ENCODE measurements at regions not wholly inside any gene's neighbourhood (a gene's known extent, or its start where the extent isn't known, plus 50 kb on each side); places are given as distances from the start of the nearest gene placed in this dataset.

DNA sequence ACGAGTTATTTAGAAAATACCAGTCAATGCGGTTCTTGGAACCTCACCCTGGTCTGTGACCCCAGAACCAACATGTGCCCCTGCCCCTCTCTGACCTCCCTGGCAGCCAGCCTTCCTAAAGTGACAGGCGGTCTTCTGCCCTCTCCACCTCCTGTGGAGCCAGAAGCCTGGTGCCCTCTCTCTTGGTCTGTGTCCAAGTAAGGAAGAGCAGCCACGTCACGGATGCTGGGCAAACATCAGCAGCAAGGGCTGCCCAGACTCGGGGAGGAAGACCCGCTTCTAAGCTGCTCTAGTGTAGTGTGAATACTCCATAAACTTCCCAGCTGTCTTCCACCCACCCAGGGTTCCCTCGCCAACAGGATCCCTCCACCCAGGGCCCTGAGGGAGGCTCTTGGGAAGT lies 272.4 kb downstream of the BMP7 start:
- Histone ChIP-seq H3K4me3 (ENCODE audit: control insufficient read depth in 1 of 7, extremely low read depth in 1 of 7, insufficient read depth in 4 of 7, low read depth in 2 of 7, low read length in 6 of 7) (no peak overlapping the region), H3K36me3 (ENCODE audit: control insufficient read depth in 4 of 4, insufficient read depth in 4 of 4, low read length in 3 of 4) (no peaks in the 10 kb centered on the region), H3K27me3 (replicated peaks in 2 of 5; ENCODE audit: control insufficient read depth in 4 of 5, insufficient read depth in 5 of 5, low read length in 4 of 5) (peaks cover 0 to 18% (median 0%) of the 10 kb centered on the region in 5 experiments), H3K27ac (ENCODE audit: insufficient read depth in 1 of 2, low read depth in 1 of 2, low read length in 2 of 2, poor library complexity in 1 of 2, severe bottlenecking in 2 of 2) (no peak overlapping the region), H3K9me3 (ENCODE audit: control extremely low read depth in 1 of 5, control insufficient read depth in 4 of 5, insufficient read depth in 2 of 5, low read depth in 1 of 5, low read length in 4 of 5) (peaks cover 0 to 6% (median 2%) of the 10 kb centered on the region in 5 experiments), H3K4me1 (ENCODE audit: control extremely low read depth in 1 of 4, control insufficient read depth in 4 of 4, insufficient read depth in 4 of 4, low read length in 3 of 4) (no peaks in the 10 kb centered on the region)
- DNase-seq = no peak
- POLR2A ChIA-PET = no interaction called here
- CTCF ChIA-PET = interaction anchor here (1.4 to 2.3 kb wide), 3 partner anchors 11 to 443 kb away, joined by 3 to 14 read pairs (median 3); no protein-coding TSS in a partner anchor
- 94% methylated on average over 5 of the region's 8 CpGs for WGBS (ENCODE audit: insufficient coverage)

DNA sequence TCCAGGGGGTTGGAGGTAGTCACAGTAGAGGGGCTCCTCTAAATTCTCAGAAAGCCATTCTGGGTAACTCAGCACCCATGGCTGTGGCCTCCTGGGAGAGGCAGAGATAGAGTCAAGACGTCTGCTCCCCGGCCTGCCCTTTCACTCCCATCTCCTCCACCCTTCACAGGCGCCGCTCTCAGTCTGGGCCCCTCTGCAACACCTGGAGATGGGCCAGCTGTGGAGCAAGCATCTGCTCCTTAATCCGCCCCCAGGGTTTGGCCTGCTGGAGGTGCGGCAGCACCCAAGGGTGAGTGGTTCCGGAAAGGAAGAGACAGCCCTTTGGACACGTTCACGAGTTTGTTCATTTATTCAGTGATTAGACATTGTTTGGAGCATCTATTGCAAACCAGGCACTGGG lies 271.3 kb downstream of the BMP7 start:
- Histone ChIP-seq H3K4me1 (ENCODE audit: control extremely low read depth in 1 of 4, control insufficient read depth in 4 of 4, insufficient read depth in 4 of 4, low read length in 3 of 4) (no peaks in the 10 kb centered on the region), H3K36me3 (ENCODE audit: control insufficient read depth in 4 of 4, insufficient read depth in 4 of 4, low read length in 3 of 4) (no peaks in the 10 kb centered on the region), H3K27ac (ENCODE audit: insufficient read depth in 1 of 2, low read depth in 1 of 2, low read length in 2 of 2, poor library complexity in 1 of 2, severe bottlenecking in 2 of 2) (no peak overlapping the region), H3K9me3 (ENCODE audit: control extremely low read depth in 1 of 5, control insufficient read depth in 4 of 5, insufficient read depth in 2 of 5, low read depth in 1 of 5, low read length in 4 of 5) (peaks cover 0 to 10% (median 3%) of the 10 kb centered on the region in 5 experiments), H3K4me3 (ENCODE audit: control insufficient read depth in 1 of 7, extremely low read depth in 1 of 7, insufficient read depth in 4 of 7, low read depth in 2 of 7, low read length in 6 of 7) (no peak overlapping the region), H3K27me3 (replicated peaks in 2 of 5; ENCODE audit: control insufficient read depth in 4 of 5, insufficient read depth in 5 of 5, low read length in 4 of 5) (peaks cover 0 to 16% (median 0%) of the 10 kb centered on the region in 5 experiments)
- CTCF ChIA-PET = interaction anchor here (1.0 to 2.3 kb wide), 5 partner anchors 10 to 448 kb away, joined by 3 to 14 read pairs (median 3); no protein-coding TSS in a partner anchor
- DNase-seq = no peak
- 92% methylated on average over 5 of the region's 9 CpGs for WGBS (ENCODE audit: insufficient coverage)
- POLR2A ChIA-PET = no interaction called here

DNA sequence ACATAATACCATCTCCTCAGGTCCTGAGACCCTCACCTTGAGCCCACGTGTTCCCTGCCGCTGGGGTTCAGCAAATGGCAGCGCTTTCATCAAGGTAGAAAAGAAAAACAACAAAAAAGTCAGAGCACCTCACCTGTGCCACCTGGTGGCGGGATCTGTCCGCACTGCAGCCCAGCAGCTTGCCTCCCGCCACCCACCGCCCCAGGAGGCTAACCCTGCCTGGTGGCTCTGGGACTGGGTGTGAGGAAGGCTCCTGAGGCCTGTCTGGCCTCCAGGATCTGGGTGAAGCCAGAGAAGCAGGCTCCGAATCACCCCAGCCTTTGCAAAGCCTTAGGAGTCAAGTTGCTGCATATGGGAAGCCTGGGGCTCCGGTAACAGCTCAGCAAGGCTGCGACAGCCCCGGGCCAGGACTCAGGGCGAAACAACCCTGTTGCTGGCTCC lies 270.8 kb downstream of the BMP7 start:
- Histone ChIP-seq H3K4me3 (ENCODE audit: control insufficient read depth in 1 of 7, extremely low read depth in 1 of 7, insufficient read depth in 4 of 7, low read depth in 2 of 7, low read length in 6 of 7) (no peak overlapping the region), H3K27me3 (replicated peaks in 2 of 5; ENCODE audit: control insufficient read depth in 4 of 5, insufficient read depth in 5 of 5, low read length in 4 of 5) (peaks cover 0 to 13% (median 0%) of the 10 kb centered on the region in 5 experiments), H3K27ac (ENCODE audit: insufficient read depth in 1 of 2, low read depth in 1 of 2, low read length in 2 of 2, poor library complexity in 1 of 2, severe bottlenecking in 2 of 2) (no peak overlapping the region), H3K4me1 (ENCODE audit: control extremely low read depth in 1 of 4, control insufficient read depth in 4 of 4, insufficient read depth in 4 of 4, low read length in 3 of 4) (no peaks in the 10 kb centered on the region), H3K9me3 (ENCODE audit: control extremely low read depth in 1 of 5, control insufficient read depth in 4 of 5, insufficient read depth in 2 of 5, low read depth in 1 of 5, low read length in 4 of 5) (peaks cover 0 to 10% (median 3%) of the 10 kb centered on the region in 5 experiments), H3K36me3 (ENCODE audit: control insufficient read depth in 4 of 4, insufficient read depth in 4 of 4, low read length in 3 of 4) (no peaks in the 10 kb centered on the region)
- WGBS (ENCODE audit: insufficient coverage) = 65% methylated on average over 12 of the region's 12 CpGs
- ChIA-PET CTCF (interaction anchor here (1.0 to 2.3 kb wide), 5 partner anchors 9 to 449 kb away, joined by 3 to 14 read pairs (median 3); no protein-coding TSS in a partner anchor), POLR2A (no interaction called here)
- DNase-seq = peak in 2 of 3 donors; percentile 2 to 13

DNA sequence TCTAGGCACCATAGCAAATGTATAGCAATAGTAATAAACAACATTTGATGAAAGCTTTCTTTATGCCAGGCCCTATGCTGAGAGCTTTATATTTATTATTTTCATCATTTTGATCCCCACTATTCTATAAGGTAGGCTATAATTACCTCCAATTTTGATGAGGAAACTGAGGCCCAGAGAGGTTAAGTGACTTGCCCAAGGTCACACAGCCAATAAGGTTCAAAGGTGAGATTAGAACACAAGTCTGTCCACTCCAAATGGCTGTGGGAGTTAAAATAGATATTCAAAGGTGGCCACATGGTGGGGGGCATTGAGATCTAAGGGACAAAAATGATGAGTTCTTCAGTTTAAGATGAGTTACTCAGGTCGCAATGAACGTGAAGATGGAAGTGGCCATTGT lies 269.9 kb downstream of the BMP7 start:
- H3K36me3 ChIP-seq (ENCODE audit: control insufficient read depth in 4 of 4, insufficient read depth in 4 of 4, low read length in 3 of 4) = no peaks in the 10 kb centered on the region
- no peak overlapping the region for H3K27ac ChIP-seq (ENCODE audit: insufficient read depth in 1 of 2, low read depth in 1 of 2, low read length in 2 of 2, poor library complexity in 1 of 2, severe bottlenecking in 2 of 2)
- peaks cover 0 to 10% (median 3%) of the 10 kb centered on the region in 5 experiments for H3K9me3 ChIP-seq (ENCODE audit: control extremely low read depth in 1 of 5, control insufficient read depth in 4 of 5, insufficient read depth in 2 of 5, low read depth in 1 of 5, low read length in 4 of 5)
- ChIA-PET CTCF (interaction anchor here (1.0 to 1.5 kb wide), 2 partner anchors 445 to 446 kb away, joined by 4 to 5 read pairs; no protein-coding TSS in a partner anchor), POLR2A (no interaction called here)
- H3K4me1 ChIP-seq (ENCODE audit: control extremely low read depth in 1 of 4, control insufficient read depth in 4 of 4, insufficient read depth in 4 of 4, low read length in 3 of 4) = no peaks in the 10 kb centered on the region
- no peak overlapping the region for H3K4me3 ChIP-seq (ENCODE audit: control insufficient read depth in 1 of 7, extremely low read depth in 1 of 7, insufficient read depth in 4 of 7, low read depth in 2 of 7, low read length in 6 of 7)
- WGBS (ENCODE audit: insufficient coverage) = 94% methylated on average over 2 of the region's 2 CpGs
- peaks cover 0 to 9% (median 0%) of the 10 kb centered on the region in 5 experiments for H3K27me3 ChIP-seq (replicated peaks in 2 of 5; ENCODE audit: control insufficient read depth in 4 of 5, insufficient read depth in 5 of 5, low read length in 4 of 5)
- no peak for DNase-seq

DNA sequence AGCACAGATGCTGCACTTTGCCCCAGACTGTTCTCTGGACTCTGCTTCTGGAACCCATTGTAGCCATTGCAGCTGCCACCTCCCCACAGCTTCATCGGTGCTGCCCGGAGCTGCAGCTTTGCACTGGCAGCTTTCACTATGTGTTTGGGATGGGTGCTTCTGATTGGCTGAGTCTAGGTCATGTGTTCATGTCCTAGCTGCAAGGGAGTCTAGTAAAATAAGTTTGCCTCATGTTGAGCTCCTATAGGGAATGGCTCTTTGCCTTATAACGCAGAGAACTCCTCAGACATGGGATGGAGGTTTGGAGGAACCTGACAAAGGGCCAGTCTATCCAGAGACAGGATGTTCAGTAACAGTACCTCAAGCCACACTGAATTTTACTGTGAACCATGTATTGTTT lies 268.0 kb downstream of the BMP7 start:
- Histone ChIP-seq H3K4me1 (ENCODE audit: control extremely low read depth in 1 of 4, control insufficient read depth in 4 of 4, insufficient read depth in 4 of 4, low read length in 3 of 4) (no peaks in the 10 kb centered on the region), H3K27ac (ENCODE audit: insufficient read depth in 1 of 2, low read depth in 1 of 2, low read length in 2 of 2, poor library complexity in 1 of 2, severe bottlenecking in 2 of 2) (no peak overlapping the region), H3K36me3 (ENCODE audit: control insufficient read depth in 4 of 4, insufficient read depth in 4 of 4, low read length in 3 of 4) (no peaks in the 10 kb centered on the region), H3K4me3 (ENCODE audit: control insufficient read depth in 1 of 7, extremely low read depth in 1 of 7, insufficient read depth in 4 of 7, low read depth in 2 of 7, low read length in 6 of 7) (no peak overlapping the region), H3K27me3 (replicated peaks in 2 of 5; ENCODE audit: control insufficient read depth in 4 of 5, insufficient read depth in 5 of 5, low read length in 4 of 5) (peaks cover 0 to 13% (median 0%) of the 10 kb centered on the region in 5 experiments), H3K9me3 (ENCODE audit: control extremely low read depth in 1 of 5, control insufficient read depth in 4 of 5, insufficient read depth in 2 of 5, low read depth in 1 of 5, low read length in 4 of 5) (peaks cover 0 to 10% (median 3%) of the 10 kb centered on the region in 5 experiments)
- POLR2A ChIA-PET = no interaction called here
- CTCF ChIA-PET = no interaction called here
- 100% methylated on average over 1 of the region's 3 CpGs for WGBS (ENCODE audit: insufficient coverage)
- DNase-seq = no peak

DNA sequence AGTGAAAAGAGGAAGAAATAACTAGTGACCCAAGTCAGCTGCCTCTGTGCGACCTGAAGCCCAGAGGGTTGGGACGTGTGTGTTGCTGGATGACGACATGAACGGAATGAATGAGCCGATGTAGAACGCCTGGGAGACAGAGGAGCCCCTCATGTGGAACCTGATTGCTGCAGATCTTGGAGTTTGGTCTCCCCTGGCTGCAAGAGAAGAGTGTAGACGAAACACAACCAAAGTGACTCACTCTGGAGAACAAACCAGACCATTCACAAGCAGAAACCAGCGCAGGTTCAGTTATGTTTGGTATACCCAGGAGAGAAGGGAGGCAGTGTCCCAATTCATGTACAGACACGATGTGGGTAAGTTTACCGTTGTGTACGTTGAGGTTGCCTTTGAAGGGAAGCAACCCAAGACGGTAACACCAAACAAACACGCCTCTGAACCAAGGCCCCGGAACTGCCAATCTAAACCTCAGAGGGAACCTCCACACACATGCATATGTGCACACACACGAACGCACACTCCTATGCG lies 265.9 kb downstream of the BMP7 start:
- Histone ChIP-seq H3K36me3 (ENCODE audit: control insufficient read depth in 4 of 4, insufficient read depth in 4 of 4, low read length in 3 of 4) (no peaks in the 10 kb centered on the region), H3K4me3 (ENCODE audit: control insufficient read depth in 1 of 7, extremely low read depth in 1 of 7, insufficient read depth in 4 of 7, low read depth in 2 of 7, low read length in 6 of 7) (no peak overlapping the region), H3K27ac (ENCODE audit: insufficient read depth in 1 of 2, low read depth in 1 of 2, low read length in 2 of 2, poor library complexity in 1 of 2, severe bottlenecking in 2 of 2) (no peak overlapping the region), H3K9me3 (ENCODE audit: control extremely low read depth in 1 of 5, control insufficient read depth in 4 of 5, insufficient read depth in 2 of 5, low read depth in 1 of 5, low read length in 4 of 5) (peaks cover 0 to 10% (median 3%) of the 10 kb centered on the region in 5 experiments), H3K27me3 (replicated peaks in 2 of 5; ENCODE audit: control insufficient read depth in 4 of 5, insufficient read depth in 5 of 5, low read length in 4 of 5) (peaks cover 0 to 23% (median 4%) of the 10 kb centered on the region in 5 experiments), H3K4me1 (ENCODE audit: control extremely low read depth in 1 of 4, control insufficient read depth in 4 of 4, insufficient read depth in 4 of 4, low read length in 3 of 4) (no peaks in the 10 kb centered on the region)
- WGBS (ENCODE audit: insufficient coverage) = 93% methylated on average over 14 of the region's 17 CpGs
- ChIA-PET CTCF (no interaction called here), POLR2A (no interaction called here)
- no peak for DNase-seq

DNA sequence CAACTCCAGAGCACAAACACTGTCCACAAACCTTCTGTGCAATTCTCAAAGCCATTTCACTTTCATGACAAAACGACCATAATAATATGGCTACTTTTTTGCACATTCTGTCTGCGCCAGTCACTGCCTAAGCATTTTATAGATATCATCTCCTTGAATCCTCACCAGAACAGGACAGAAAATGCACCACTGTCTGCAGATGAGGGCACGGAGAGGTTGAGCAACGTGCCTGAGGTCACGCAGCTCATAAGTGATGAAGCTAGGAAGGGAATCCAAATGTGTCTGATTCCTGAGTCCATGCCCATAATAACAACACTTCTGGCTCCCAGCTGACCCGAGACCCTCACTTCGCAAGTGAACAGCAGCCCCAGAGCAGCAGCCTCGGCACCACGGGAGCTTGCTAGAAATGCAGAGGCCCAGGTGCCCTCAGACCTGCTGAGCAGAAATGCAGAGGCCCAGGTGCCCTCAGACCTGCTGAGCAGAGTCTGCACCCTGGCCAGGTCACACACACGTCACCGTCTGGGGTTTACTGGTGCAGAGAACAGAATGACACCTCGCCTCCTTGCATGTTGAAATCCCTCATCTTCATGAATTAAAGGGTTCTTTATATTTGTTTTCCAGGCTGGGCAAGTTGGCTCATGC lies 265.2 kb downstream of the BMP7 start:
- Histone ChIP-seq H3K9me3 (ENCODE audit: control extremely low read depth in 1 of 5, control insufficient read depth in 4 of 5, insufficient read depth in 2 of 5, low read depth in 1 of 5, low read length in 4 of 5) (peaks cover 0 to 10% (median 3%) of the 10 kb centered on the region in 5 experiments), H3K27ac (ENCODE audit: insufficient read depth in 1 of 2, low read depth in 1 of 2, low read length in 2 of 2, poor library complexity in 1 of 2, severe bottlenecking in 2 of 2) (no peak overlapping the region), H3K4me3 (ENCODE audit: control insufficient read depth in 1 of 7, extremely low read depth in 1 of 7, insufficient read depth in 4 of 7, low read depth in 2 of 7, low read length in 6 of 7) (no peak overlapping the region), H3K36me3 (ENCODE audit: control insufficient read depth in 4 of 4, insufficient read depth in 4 of 4, low read length in 3 of 4) (no peaks in the 10 kb centered on the region), H3K4me1 (ENCODE audit: control extremely low read depth in 1 of 4, control insufficient read depth in 4 of 4, insufficient read depth in 4 of 4, low read length in 3 of 4) (no peaks in the 10 kb centered on the region), H3K27me3 (replicated peaks in 2 of 5; ENCODE audit: control insufficient read depth in 4 of 5, insufficient read depth in 5 of 5, low read length in 4 of 5) (peaks cover 0 to 29% (median 4%) of the 10 kb centered on the region in 5 experiments)
- CTCF ChIA-PET = no interaction called here
- POLR2A ChIA-PET = no interaction called here
- DNase-seq = no peak
- 90% methylated on average over 11 of the region's 12 CpGs for WGBS (ENCODE audit: insufficient coverage)

All from common myeloid progenitor, CD34-positive (primary cell).